A673 (cell line): ENCODE measurements at regions not wholly inside any gene's neighbourhood (a gene's known extent, or its start where the extent isn't known, plus 50 kb on each side); places are given as distances from the start of the nearest gene placed in this dataset.

Source experiments
- EZH2 ChIP-seq: fragments of 200-600 bp; sonication (generic); IDR thresholded peaks from 2 replicates; pipeline ENCODE4 v1.6.1; 2017; ENCODE audit warnings: borderline replicate concordance, low read depth, mild to moderate bottlenecking, mixed read lengths, antibody characterized with exemption, low read length; ENCODE audit not compliant: poor library complexity, severe bottlenecking
- TF ChIP-seq, protein P1 (sequence below): fragments of 300-800, 200-600 bp; sonication (generic); conservative IDR thresholded peaks from 2 replicates; pipeline ENCODE4 v1.5.1; 2017; ENCODE audit warnings: low read depth, mild to moderate bottlenecking, antibody characterized with exemption, low read length, moderate library complexity, mixed read lengths

DNA sequence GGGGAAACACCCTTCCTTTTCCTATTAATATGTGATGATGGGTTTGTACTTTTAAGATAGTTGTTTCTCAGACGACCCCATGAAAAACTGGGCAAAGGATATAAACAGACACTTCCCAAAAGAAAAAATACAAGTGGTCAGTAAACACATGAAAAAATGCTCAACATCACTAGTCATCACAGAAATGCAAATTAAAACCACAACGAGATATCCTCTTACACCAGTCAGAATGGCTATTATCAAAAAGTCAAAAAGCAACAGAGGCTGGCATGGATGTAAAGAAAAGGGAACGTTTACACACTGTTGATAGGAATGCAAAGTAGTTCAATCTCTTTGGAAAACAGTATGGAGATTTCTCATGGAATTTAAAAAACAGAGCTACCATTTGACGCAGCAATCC lies 111.4 kb upstream of the ZEB1 start:
- no peak for TF ChIP-seq EZH2
- TF ChIP-seq, protein P1, sequence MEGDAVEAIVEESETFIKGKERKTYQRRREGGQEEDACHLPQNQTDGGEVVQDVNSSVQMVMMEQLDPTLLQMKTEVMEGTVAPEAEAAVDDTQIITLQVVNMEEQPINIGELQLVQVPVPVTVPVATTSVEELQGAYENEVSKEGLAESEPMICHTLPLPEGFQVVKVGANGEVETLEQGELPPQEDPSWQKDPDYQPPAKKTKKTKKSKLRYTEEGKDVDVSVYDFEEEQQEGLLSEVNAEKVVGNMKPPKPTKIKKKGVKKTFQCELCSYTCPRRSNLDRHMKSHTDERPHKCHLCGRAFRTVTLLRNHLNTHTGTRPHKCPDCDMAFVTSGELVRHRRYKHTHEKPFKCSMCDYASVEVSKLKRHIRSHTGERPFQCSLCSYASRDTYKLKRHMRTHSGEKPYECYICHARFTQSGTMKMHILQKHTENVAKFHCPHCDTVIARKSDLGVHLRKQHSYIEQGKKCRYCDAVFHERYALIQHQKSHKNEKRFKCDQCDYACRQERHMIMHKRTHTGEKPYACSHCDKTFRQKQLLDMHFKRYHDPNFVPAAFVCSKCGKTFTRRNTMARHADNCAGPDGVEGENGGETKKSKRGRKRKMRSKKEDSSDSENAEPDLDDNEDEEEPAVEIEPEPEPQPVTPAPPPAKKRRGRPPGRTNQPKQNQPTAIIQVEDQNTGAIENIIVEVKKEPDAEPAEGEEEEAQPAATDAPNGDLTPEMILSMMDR = no peak
